Retinal pigment epithelial cell (primary cell): ENCODE measurements at regions not wholly inside any gene's neighbourhood (a gene's known extent, or its start where the extent isn't known, plus 50 kb on each side); places are given as distances from the start of the nearest gene placed in this dataset.
"Not testable (repeated sequence)": the region's sequence is repeated elsewhere in the genome, so short reads cannot be mapped to it uniquely, and the experiment has no call there.

Source experiments
- DNase-seq: peaks from one replicate; pipeline ENCODE4 v3.0.0-alpha.2; 2010; ENCODE audit warnings: low read depth
- H3K4me3 ChIP-seq: 2 replicates; pipeline ENCODE4 v1.5.1; 2011; ENCODE audit warnings: mild to moderate bottlenecking, low read length, control low read depth, moderate library complexity
- CTCF ChIP-seq: conservative IDR thresholded peaks from 2 replicates; pipeline ENCODE4 v1.5.1; 2011; ENCODE audit warnings: low read depth, low read length, control low read depth, inconsistent platforms

GRCh38 chr9:73434826-73435225 lies 283.2 kb downstream of the ANXA1 start:
- no peak overlapping the region for H3K4me3 ChIP-seq
- DNase-seq, result no peak

GRCh38 chr9:73437758-73438157 lies 286.1 kb downstream of the ANXA1 start:
- H3K4me3 ChIP-seq, result no peak overlapping the region
- no peak for TF ChIP-seq CTCF
- DNase-seq, result no peak

More at GRCh38 chr9:73434826-73435225, 283.2 kb downstream of the ANXA1 start:
- no peak for TF ChIP-seq CTCF

DNA sequence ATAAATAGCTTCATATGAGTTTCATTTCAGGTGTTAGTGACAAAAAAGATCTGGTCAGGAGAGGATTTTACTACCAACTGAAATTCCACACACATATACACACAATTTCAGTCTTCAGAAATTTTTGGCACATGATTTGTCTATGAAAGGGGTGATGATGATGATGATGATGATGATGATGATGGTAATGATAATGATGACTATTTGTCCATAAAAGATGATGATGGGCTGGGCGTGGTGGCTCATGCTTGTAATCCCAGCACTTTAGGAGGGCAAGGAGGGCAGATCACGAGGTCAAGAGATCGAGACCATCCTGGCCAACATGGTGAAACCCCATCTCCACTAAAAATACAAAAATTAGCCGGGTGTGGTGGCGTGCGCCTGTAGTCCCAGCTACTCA lies 288.2 kb downstream of the ANXA1 start:
- not testable (repeated sequence) for H3K4me3 ChIP-seq, DNase-seq

GRCh38 chr9:73441223-73441622 lies 289.6 kb downstream of the ANXA1 start:
- DNase-seq, result no peak
- TF ChIP-seq CTCF, result no peak

GRCh38 chr9:73441890-73442818 lies 290.5 kb downstream of the ANXA1 start:
- TF ChIP-seq CTCF, result no peak
- no peak overlapping the region for H3K4me3 ChIP-seq
- peak; percentile 62 for DNase-seq

More at GRCh38 chr9:73441223-73441622, 289.6 kb downstream of the ANXA1 start:
- no peak overlapping the region for H3K4me3 ChIP-seq

DNA sequence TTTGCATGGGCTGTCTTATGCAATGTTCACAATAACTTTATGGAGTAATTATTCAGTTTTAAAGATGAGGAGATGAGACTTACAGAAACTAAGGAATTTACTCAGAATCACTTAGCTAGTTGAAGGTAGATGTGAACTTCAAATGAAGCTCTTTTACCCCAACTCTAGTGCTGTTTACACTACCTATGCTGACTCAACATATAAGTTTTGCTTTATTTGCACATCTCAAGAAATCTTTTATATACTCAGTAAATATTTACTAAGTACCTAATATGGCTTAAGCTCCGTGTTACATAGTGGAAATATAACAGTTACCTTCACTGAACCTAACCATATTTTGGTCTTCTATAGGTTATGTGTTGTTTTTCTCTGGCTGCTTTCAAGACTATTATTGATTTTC lies 293.2 kb downstream of the ANXA1 start:
- no peak for DNase-seq
- H3K4me3 ChIP-seq, result no peak overlapping the region
- TF ChIP-seq CTCF, result no peak

DNA sequence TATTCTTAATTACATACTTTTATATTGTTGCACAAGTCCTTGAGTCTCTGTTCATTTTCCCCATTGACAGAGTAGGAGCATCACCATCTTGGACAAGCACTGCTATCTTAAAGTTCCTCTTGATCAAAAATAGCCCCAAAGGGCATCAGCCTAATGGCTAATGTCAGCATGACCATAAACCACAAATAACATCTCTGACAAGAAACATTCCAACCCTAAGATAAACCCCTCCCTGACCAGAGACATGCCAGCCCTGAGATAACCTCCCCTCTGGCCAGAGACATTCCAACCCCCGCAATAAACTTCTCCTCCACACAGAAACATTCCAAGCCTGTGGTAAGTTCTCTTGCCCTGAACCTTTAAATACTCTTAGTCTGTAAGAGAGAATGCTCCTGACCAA lies 293.7 kb downstream of the ANXA1 start:
- H3K4me3 ChIP-seq, DNase-seq: not testable (repeated sequence)

GRCh38 chr9:73446306-73446705 lies 294.6 kb downstream of the ANXA1 start:
- H3K4me3 ChIP-seq, result no peak overlapping the region
- TF ChIP-seq CTCF, result no peak
- DNase-seq, result no peak
